Ascending aorta (tissue), 2 donors: ENCODE measurements at regions not wholly inside any gene's neighbourhood (a gene's known extent, or its start where the extent isn't known, plus 50 kb on each side); places are given as distances from the start of the nearest gene placed in this dataset.

Source experiments
- DNase-seq, 2 donors: peaks; one replicate each; pipeline ENCODE4 v3.0.0-alpha.2; 2019; ENCODE audit warnings: low spot score in 2 of 2
- H3K27ac ChIP-seq, 2 donors: fragments of 200-600 bp; sonication (generic); one replicate each; pipeline ENCODE4 v1.5.1; 2016 to 2017; ENCODE audit warnings: mild to moderate bottlenecking in 1 of 2
- H3K27me3 ChIP-seq: fragments of 200-600 bp; sonication (generic); one replicate; pipeline ENCODE4 v1.5.1; 2017
- H3K36me3 ChIP-seq, 2 donors: fragments of 200-600 bp; sonication (generic); one replicate each; pipeline ENCODE4 v1.5.1; 2016
- H3K4me1 ChIP-seq, 2 donors: fragments of 200-600 bp; sonication (generic); one replicate each; pipeline ENCODE4 v1.5.1; 2016 to 2017; ENCODE audit warnings: mild to moderate bottlenecking in 1 of 2
- H3K4me3 ChIP-seq, 2 donors: fragments of 200-600 bp; sonication (generic); one replicate each; pipeline ENCODE4 v1.5.1; 2016 to 2017; ENCODE audit warnings: mild to moderate bottlenecking in 1 of 2
- H3K9me3 ChIP-seq, 2 donors: fragments of 200-600 bp; sonication (generic); one replicate each; pipeline ENCODE4 v1.5.1; 2016
- intact Hi-C: fragments of 100-400 bp; cut with DNase I; formaldehyde crosslinking; loops from one replicate; pipeline ENCODE4 v1.15.1; 2023
- TF ChIP-seq, protein P1 (sequence below), 3 experiments: fragments of 200-600 bp in 2 of 3; fragments of 450-650 bp in 1 of 3; sonication (generic) in 2 of 3; IDR thresholded peaks; one replicate each; pipeline ENCODE4 v1.5.1; 2016 to 2019; ENCODE audit warnings: antibody characterized with exemption in 3 of 3, mild to moderate bottlenecking in 1 of 3, moderate library complexity in 1 of 3

DNA sequence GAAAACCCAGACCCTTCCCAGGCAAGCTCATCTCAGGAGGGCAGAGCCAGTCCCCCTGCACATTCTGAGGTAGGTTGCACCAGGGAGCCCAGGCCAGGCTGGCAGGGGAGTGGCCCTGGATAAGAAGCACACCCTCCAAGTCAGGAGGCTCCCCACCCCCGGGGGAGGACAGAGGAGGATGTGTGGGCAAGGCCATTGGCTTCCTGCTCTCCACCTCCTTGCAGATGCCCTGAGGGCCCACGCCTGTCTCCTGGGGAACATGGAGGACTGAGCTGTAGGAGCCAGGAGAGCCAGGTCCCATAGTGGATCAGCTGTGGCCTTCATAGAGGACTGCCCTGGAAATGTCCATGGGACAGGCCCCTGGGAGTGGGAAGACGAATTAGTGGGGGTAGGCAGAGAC lies 126.7 kb downstream of the IRF8 start:
- DNase-seq: no peak
- TF ChIP-seq, protein P1, sequence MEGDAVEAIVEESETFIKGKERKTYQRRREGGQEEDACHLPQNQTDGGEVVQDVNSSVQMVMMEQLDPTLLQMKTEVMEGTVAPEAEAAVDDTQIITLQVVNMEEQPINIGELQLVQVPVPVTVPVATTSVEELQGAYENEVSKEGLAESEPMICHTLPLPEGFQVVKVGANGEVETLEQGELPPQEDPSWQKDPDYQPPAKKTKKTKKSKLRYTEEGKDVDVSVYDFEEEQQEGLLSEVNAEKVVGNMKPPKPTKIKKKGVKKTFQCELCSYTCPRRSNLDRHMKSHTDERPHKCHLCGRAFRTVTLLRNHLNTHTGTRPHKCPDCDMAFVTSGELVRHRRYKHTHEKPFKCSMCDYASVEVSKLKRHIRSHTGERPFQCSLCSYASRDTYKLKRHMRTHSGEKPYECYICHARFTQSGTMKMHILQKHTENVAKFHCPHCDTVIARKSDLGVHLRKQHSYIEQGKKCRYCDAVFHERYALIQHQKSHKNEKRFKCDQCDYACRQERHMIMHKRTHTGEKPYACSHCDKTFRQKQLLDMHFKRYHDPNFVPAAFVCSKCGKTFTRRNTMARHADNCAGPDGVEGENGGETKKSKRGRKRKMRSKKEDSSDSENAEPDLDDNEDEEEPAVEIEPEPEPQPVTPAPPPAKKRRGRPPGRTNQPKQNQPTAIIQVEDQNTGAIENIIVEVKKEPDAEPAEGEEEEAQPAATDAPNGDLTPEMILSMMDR (IDR thresholded peaks at IDR 0.05): no peak
- intact Hi-C loops: no loop called here
- no peaks in the 10 kb centered on the region for H3K4me1 ChIP-seq
- peaks cover 6 to 17% of the 10 kb centered on the region in 2 donors for H3K9me3 ChIP-seq
- no peak overlapping the region for H3K27ac ChIP-seq
- H3K27me3 ChIP-seq: no peaks in the 10 kb centered on the region
- no peak overlapping the region for H3K4me3 ChIP-seq
- no peaks in the 10 kb centered on the region for H3K36me3 ChIP-seq

- no peaks in the 10 kb centered on the region for H3K4me1 ChIP-seq
- intact Hi-C loops: no loop called here
- no peak for DNase-seq
These were observed 127.4 kb downstream of the IRF8 start for GRCh38 chr16:86026171-86026910.

DNA sequence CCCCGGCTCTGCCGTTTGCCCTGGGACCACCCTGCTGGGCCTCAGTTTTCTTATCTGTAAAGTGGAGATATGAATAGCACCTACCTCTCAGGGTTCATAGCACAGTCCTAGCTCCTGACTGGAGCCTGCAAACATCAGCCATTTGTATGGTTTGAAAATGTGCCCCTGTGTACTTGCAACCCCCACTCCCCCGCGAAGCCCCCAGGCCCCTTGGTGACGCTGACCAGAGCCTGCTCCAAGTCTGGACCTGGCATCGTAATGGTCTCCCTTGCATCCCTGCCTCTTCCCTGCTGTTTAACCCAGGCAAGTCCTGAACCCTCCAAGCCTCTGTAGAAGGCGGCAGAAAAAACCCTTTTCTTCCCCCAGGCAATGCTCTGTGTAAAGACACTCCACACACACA lies 128.0 kb downstream of the IRF8 start:
- Histone ChIP-seq H3K4me3 (no peak overlapping the region), H3K27me3 (no peaks in the 10 kb centered on the region), H3K4me1 (no peaks in the 10 kb centered on the region), H3K36me3 (no peaks in the 10 kb centered on the region), H3K9me3 (peaks cover 6 to 17% of the 10 kb centered on the region in 2 donors), H3K27ac (no peak overlapping the region)
- no peak for DNase-seq
- intact Hi-C loops: no loop called here
- TF ChIP-seq, protein P1 (IDR thresholded peaks at IDR 0.05): no peak

More at GRCh38 chr16:86026171-86026910, 127.4 kb downstream of the IRF8 start:
- H3K27ac ChIP-seq: no peak overlapping the region
- H3K36me3 ChIP-seq: no peaks in the 10 kb centered on the region
- no peak overlapping the region for H3K4me3 ChIP-seq
- no peaks in the 10 kb centered on the region for H3K27me3 ChIP-seq
- peaks cover 6 to 17% of the 10 kb centered on the region in 2 donors for H3K9me3 ChIP-seq
- TF ChIP-seq, protein P1 (IDR thresholded peaks at IDR 0.05): no peak

DNA sequence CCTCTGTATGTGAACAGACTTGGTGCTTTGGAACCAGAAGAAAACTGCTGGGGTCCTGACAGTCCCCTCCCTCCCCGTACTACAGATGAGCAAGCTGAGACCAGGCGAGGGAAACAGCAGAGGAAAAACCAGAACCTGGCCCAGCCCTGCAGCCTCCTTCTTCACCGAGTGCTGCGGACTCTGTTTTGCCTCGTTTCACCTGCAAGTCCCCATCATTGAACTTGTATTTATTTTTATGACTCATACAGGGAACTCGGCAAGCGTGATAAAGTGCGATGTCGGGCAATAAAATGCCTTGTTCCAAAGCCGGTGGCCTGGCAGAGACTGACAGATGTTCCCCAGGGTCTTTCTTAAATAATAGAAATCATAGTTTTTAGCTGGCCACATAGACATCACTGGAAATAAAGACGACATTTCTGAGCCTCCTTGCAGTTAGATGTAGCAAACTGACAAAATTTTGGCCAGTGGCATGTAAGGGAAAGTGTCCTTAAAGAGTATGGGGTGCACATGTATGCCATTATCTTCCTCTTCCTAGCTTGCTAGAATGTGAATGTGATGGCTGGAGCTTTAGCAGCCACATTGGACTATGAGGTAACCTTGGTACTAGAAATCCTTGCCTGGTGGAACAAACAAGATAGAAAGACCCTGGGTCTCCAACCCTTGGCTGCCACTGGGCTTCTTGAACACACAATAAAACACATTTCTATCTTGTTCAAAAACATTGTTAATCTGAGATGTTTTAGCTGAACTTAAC lies 128.6 kb downstream of the IRF8 start:
- Histone ChIP-seq H3K36me3 (no peaks in the 10 kb centered on the region), H3K27ac (no peak overlapping the region), H3K4me3 (no peak overlapping the region), H3K27me3 (no peaks in the 10 kb centered on the region), H3K9me3 (peaks cover 6 to 17% of the 10 kb centered on the region in 2 donors), H3K4me1 (no peaks in the 10 kb centered on the region)
- TF ChIP-seq, protein P1 (IDR thresholded peaks at IDR 0.05): no peak
- DNase-seq: no peak
- intact Hi-C loops: no loop called here

DNA sequence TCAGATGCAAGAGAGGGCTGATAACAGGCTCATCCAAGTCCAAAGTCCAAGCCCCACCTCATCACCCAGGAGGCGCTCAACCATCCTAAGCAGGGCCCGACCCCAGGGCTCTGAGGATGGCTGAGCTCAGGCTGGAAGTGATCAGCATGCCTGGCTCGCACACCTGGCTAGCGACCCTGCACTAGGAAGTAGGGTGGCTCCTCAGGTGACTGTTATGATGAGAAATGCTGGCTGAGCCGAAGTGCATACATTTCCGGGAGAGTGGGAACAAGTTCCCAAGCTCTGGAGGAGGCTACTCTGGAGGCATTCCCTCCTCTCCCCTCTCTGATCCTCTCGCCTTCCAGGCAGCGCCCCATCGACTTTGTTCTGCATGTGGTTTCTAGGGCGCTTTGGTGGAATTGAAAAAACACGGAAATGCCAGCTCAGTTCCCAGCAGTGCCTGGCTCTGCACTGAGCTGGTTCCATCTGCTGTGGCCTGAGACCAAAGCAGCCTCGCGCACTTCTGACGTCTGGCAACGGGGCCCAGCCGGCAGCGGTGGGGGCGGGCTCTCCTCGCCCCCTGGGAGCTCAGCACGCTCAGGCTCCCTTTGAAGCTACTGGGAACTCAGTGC lies 130.3 kb downstream of the IRF8 start:
- no peak for DNase-seq
- TF ChIP-seq, protein P1 (IDR thresholded peaks at IDR 0.05): no peak
- H3K4me3 ChIP-seq: no peak overlapping the region
- peaks cover 6 to 8% of the 10 kb centered on the region in 2 donors for H3K9me3 ChIP-seq
- no peaks in the 10 kb centered on the region for H3K27me3 ChIP-seq
- H3K27ac ChIP-seq: no peak overlapping the region
- no peaks in the 10 kb centered on the region for H3K4me1 ChIP-seq
- H3K36me3 ChIP-seq: no peaks in the 10 kb centered on the region
- intact Hi-C loops: no loop called here
